C4-2B (cell line): ENCODE measurements at regions not wholly inside any gene's neighbourhood (a gene's known extent, or its start where the extent isn't known, plus 50 kb on each side); places are given as distances from the start of the nearest gene placed in this dataset.

Experiments
- ZFX ChIP-seq: fragments of 450-650 bp; IDR thresholded peaks from 2 replicates; pipeline ENCODE4 v1.6.1; 2017
- TF ChIP-seq, protein P1 (sequence below): fragments of 450-650 bp; conservative IDR thresholded peaks from 2 replicates; pipeline ENCODE4 v1.5.1; 2017; ENCODE audit warnings: mild to moderate bottlenecking

DNA sequence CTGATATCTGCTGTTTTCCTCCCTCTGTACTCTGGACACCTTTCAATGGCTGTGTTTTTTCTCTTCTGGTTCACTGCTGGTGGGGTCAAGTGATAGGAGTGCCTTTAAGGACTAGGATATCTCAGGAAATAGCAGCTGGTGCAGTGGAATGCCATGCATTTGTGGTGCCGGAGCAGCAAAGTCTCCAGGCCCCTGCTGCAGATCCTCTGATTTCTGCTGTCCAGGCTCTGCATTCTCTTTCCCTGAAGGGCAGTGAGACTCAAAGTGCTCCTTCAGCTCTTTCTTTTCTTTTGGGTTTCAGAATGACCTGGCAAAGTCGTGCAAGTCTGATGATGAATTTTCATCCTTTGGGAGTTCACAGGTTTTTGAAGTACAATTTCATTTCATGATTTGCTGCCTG lies 774.3 kb downstream of the FAM181B start:
- TF ChIP-seq, protein P1, sequence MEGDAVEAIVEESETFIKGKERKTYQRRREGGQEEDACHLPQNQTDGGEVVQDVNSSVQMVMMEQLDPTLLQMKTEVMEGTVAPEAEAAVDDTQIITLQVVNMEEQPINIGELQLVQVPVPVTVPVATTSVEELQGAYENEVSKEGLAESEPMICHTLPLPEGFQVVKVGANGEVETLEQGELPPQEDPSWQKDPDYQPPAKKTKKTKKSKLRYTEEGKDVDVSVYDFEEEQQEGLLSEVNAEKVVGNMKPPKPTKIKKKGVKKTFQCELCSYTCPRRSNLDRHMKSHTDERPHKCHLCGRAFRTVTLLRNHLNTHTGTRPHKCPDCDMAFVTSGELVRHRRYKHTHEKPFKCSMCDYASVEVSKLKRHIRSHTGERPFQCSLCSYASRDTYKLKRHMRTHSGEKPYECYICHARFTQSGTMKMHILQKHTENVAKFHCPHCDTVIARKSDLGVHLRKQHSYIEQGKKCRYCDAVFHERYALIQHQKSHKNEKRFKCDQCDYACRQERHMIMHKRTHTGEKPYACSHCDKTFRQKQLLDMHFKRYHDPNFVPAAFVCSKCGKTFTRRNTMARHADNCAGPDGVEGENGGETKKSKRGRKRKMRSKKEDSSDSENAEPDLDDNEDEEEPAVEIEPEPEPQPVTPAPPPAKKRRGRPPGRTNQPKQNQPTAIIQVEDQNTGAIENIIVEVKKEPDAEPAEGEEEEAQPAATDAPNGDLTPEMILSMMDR: no peak
- TF ChIP-seq ZFX: no peak
